Fibroblast of lung (primary cell): ENCODE measurements at regions not wholly inside any gene's neighbourhood (a gene's known extent, or its start where the extent isn't known, plus 50 kb on each side); places are given as distances from the start of the nearest gene placed in this dataset.

ENCODE experiments used
- EZH2 ChIP-seq: IDR thresholded peaks from 2 replicates; pipeline ENCODE4 v1.5.1; 2012; ENCODE audit warnings: low read length, control low read depth, mild to moderate bottlenecking; ENCODE audit errors: missing control alignments
- TF ChIP-seq, protein P1 (sequence below), 2 donors: IDR thresholded peaks in 1 of 2; conservative IDR thresholded peaks in 1 of 2; 1 replicate in 1 of 2; 2 replicates in 1 of 2; pipeline ENCODE4 v1.5.1; 2011 to 2012; ENCODE audit warnings: low read length in 2 of 2, control low read depth in 1 of 2, inconsistent platforms in 1 of 2, low read depth in 1 of 2, mild to moderate bottlenecking in 1 of 2

- TF ChIP-seq, protein P1, sequence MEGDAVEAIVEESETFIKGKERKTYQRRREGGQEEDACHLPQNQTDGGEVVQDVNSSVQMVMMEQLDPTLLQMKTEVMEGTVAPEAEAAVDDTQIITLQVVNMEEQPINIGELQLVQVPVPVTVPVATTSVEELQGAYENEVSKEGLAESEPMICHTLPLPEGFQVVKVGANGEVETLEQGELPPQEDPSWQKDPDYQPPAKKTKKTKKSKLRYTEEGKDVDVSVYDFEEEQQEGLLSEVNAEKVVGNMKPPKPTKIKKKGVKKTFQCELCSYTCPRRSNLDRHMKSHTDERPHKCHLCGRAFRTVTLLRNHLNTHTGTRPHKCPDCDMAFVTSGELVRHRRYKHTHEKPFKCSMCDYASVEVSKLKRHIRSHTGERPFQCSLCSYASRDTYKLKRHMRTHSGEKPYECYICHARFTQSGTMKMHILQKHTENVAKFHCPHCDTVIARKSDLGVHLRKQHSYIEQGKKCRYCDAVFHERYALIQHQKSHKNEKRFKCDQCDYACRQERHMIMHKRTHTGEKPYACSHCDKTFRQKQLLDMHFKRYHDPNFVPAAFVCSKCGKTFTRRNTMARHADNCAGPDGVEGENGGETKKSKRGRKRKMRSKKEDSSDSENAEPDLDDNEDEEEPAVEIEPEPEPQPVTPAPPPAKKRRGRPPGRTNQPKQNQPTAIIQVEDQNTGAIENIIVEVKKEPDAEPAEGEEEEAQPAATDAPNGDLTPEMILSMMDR (conservative IDR thresholded peaks at IDR 0.05 in 1 of 2, IDR thresholded peaks at IDR 0.05 in 1 of 2; ENCODE audit: low read depth in 1 of 2, low read length in 2 of 2), result no peak
- TF ChIP-seq EZH2, result no peak
Observed at GRCh38 chr10:128735996-128736395, 609.8 kb upstream of the MKI67 start.
